ENCODE measurements at regions not wholly inside any gene's neighbourhood (a gene's known extent, or its start where the extent isn't known, plus 50 kb on each side); places are given as distances from the start of the nearest gene placed in this dataset.
"Not testable (repeated sequence)": the region's sequence is repeated elsewhere in the genome, so short reads cannot be mapped to it uniquely, and the experiment has no call there.

DNA sequence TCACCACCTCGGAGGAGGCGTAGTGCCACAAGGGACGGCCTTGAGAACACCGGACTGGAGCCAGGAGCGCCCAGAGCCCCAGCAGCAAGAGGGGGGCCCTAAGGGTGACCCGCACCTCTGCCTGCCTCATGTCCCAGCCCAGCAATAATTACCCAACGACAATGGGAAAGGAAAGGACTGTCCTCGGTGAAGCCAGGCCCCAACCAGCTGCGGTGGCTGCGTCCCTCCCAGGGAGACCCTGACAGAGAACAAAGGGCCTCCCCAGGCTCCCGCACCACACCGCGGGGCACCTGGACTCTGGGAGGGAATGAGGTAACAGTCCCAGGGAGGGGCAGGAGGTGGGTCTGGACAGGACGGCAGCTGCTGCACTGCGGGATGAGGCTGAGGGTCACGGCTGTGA is 493.4 kb downstream of the GOLGA6L6 start:
- not testable (repeated sequence) for H3K4me3 ChIP-seq, H3K27ac ChIP-seq

DNA sequence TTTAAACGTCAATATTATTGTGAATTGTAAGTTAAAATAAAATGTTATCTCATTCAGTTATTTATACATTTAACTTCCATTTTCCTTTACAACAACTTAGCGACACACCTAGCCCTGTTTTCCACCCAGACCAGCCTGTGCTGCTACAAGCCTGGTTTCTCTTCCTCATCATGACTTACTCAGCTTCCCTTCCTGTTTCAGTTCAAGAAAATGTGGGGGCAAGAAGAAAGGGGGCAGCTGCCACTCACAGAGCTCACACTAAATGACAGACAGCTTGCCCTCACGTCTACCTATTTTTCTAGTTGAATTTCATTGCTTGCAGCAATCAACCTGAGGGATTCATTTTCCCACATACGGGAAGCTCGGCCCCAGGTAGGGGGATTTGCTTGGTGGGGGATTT is 496.4 kb downstream of the GOLGA6L6 start:
- not testable (repeated sequence) for H3K27ac ChIP-seq, H3K4me3 ChIP-seq

DNA sequence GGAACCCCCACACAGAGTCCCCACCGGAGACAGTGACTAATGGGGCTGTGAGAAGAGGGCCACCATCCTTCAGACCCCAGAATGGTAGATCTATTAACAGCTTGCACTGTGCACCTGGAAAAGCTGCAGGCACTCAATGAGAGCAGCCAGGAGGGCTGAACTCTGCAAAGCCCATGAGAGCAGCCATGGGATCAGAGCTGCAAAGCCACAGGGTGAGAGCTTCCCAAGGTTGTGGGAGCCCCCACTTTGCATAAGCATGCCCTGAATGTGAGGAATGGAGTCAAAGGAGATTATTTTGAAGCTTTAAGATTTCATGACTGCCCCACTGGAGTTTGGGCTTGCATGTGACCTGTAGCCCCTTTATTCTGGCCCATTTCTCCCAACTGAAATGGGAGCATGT is 500.9 kb downstream of the GOLGA6L6 start:
- not testable (repeated sequence) for H3K4me3 ChIP-seq, H3K27ac ChIP-seq

DNA sequence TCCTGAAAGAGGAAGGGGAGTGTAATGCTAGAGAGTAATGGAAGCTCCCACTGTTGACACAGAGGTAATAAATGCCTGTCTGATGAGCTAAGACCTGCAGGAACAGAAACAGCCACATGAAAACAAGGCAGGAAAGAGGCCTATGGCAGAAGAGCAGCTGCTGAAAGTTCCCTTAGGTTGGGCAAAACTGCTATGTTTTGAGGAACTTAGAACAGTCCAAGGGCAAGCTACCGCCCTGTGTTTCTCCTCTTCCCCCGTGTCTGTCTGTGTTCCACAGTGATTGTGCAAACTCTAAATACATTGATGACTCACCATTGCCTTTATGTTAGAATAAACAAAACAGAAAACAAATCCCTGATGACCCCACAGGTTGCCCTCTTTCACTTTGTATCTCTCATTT is 516.6 kb downstream of the GOLGA6L6 start:
- H3K27ac ChIP-seq, H3K4me3 ChIP-seq: not testable (repeated sequence)

DNA sequence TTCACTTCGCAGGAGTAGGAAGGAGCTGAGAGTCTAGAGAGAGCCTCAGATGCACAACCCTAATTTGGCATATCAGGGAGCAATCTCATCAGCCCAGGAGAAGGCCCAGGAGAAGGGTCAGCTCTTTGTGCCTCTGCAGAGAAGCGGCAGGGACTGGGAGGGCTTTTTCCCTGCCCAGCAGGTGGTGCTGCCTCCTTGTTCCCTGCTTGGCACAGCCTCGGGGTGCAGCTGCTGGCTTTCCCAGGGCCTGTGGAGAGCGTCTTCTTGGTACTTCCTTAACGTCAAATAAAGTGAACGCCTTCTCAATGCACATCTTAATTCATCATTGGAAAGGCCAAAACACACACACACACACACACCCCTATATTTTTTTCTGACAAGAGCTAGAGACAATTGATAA is 519.3 kb downstream of the GOLGA6L6 start:
- H3K27ac ChIP-seq, H3K4me3 ChIP-seq: not testable (repeated sequence)

DNA sequence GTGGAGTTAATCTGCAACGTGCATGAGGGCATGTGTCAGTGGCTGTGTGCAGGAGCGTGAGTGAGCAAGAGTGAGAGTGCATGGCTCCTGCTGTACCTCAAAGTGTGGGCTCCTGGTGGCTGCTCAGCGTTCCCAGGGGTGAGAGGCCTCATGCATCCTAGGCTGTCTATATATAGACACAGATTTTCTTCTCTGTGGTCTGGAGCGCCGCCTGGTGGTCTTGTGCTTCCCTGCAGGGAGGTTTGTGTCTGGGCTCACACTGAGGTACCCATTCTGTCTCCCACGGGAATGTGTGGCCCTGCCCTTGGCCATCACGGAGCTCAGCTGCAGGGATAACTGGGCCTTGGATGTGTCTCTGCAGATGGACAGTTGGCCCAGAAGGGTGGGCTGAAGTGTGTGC is 520.2 kb downstream of the GOLGA6L6 start:
- not testable (repeated sequence) for H3K4me3 ChIP-seq, H3K27ac ChIP-seq

DNA sequence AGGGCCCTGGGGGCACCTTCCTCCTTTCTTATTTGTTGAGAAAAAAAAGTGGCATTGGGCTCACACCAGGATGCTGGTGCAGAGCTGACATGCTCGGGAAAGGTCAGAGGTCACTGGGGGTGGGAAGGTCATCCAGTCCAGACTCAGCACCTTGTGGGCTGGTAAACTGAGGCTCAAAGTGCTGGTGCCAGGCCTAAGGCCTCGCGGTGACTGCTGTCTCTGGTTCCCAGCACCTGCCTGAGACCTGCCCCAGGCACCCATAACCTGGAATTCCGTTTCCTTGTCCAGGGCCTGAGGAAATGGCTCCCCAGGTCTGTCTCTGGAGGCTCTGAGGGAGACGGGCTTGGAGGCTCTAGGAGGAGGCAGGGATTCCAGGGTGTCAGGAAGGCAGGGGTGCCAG is 521.0 kb downstream of the GOLGA6L6 start:
- H3K27ac ChIP-seq, H3K4me3 ChIP-seq: not testable (repeated sequence)

DNA sequence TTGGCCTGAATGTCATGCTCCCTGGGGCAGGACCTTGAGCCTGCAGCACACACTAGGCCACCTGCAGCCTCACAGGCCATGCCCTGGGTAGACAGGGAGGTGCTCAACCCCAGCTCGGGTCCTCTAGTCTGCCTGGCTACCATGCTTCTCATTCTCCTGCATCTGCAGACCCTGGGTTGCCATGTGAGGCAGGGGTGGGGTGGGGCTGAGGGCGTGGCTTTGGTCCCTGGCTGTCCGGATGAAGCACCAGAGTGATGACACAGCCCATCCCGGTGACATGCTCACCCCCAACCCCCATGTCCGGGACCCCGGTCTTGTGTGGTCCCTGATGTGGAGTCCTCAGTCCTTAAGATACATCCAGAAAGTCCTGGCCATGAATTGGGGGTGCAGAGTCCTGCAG is 521.8 kb downstream of the GOLGA6L6 start:
- H3K4me3 ChIP-seq, H3K27ac ChIP-seq: not testable (repeated sequence)

DNA sequence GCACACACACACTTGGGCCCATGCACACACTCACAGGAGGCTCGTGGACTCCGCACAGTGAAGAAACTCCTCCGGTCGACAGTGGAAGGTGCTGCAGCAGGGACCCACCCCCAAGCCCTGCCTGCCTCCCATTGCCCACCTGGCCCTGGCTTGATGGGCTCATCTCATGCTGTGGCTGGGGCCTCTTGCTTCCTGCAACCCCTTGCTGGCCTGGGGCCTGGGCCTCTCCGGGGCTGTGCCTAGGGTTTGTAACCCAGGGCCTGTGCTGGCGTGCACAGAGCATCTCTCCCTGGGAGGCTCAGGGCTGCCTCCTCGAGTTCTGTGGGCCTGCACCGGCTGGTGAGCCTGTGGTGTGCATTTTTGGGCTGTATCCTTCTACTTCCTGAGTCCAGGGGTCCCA is 524.0 kb downstream of the GOLGA6L6 start:
- not testable (repeated sequence) for H3K4me3 ChIP-seq, H3K27ac ChIP-seq

DNA sequence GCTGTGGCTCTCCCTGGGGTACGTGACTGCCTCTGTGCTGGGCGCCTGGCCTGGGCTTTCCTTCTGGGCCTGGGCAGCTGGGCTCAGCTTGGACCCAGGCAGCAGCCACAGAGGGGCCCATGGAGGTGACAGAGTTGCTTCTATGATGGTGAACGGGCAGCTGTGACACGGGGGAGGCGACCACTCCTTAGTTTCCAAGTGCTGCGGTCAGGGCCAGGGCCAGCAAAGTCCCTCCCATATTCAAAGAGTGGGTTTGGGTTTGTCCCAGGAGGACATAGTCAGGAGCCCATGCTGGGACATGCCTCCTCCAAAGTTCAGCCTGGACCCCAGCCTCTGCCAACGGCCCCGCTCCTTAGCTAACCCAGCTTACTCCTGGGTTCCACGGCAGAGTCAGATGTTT is 524.7 kb downstream of the GOLGA6L6 start:
- not testable (repeated sequence) for H3K27ac ChIP-seq, H3K4me3 ChIP-seq

DNA sequence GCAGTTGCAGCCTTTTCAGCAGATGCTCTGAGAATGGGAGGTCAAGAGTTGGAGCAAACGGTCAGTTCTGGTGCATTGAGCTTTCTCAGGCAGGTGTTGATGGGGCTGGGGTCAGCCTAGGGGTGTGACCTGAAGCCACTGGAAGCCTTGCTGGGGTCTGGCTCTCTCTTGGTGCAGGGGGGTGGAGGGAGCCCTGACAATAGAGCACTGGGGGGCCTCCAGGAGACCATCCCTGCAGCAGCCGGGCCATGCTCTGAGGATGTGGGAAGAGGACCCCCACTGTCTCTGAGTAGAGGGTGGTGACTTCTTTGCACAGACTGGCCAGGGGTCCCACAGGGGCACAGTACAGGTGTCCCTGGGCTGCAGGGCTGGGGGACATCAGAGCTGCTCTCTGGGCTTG is 528.8 kb downstream of the GOLGA6L6 start:
- H3K27ac ChIP-seq, H3K4me3 ChIP-seq: not testable (repeated sequence)

DNA sequence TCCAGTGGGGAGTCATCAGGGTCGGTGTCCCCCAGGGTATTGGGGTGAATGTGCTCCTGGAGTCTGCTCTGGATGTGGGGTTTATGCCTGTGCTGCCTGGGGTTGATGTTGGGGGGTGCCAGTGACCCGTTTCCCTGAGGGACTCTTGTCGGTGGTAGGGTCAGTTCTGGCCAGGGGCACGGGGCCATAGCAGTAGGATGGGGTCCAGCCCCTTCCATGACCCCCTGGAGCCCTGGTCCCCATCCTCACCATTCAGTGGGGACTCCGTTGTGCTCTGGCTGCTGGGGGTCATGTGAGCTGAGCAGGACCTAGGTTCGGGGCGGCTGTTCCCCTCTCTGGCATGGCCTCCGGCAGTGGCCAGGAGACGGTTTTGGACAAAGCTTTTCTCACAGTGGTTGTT is 530.8 kb downstream of the GOLGA6L6 start:
- H3K4me3 ChIP-seq, H3K27ac ChIP-seq: not testable (repeated sequence)

DNA sequence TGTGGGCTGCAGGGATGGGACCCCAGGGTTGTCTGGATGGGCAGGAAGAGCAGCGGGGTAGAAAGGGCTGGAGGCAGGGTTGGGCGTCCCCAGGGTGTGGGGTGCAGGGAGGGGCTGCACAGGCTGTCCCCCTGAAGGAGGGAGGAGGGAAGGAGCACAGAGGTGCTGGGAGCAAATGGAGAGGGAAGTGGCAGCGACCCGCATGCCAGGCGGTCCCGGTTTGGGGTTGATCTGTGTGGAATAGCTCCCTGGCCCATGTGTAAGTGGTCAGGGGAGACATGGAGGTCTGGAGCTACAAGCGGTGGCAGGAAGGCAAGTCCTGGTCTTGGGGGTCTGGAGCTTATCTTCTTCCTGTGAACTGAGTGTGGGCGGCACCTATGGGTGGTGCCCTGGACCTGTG is 532.0 kb downstream of the GOLGA6L6 start:
- H3K27ac ChIP-seq: not testable (repeated sequence)

DNA sequence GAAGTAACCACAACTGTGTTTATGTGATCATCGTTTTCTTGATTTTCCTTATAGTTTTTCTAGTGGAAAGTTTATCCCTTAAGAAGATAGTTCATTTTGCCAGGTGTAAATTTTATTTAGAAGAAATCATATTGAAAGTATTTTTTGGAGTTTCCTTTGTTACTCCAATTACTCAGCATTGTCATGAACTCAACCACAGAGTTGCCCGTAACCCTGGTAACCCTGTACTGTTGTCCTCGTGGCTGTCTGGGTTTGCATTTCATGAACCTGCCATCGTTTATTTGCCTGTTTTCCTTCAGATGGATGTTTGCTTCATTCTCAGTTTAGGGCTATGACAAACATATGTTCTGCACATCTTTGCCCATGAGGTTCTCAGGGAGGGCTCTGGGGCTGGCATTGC is 534.3 kb downstream of the GOLGA6L6 start:
- not testable (repeated sequence) for H3K4me3 ChIP-seq, H3K27ac ChIP-seq

More for the DNA sequence above, 532.0 kb downstream of the GOLGA6L6 start:
- not testable (repeated sequence) for H3K4me3 ChIP-seq

DNA sequence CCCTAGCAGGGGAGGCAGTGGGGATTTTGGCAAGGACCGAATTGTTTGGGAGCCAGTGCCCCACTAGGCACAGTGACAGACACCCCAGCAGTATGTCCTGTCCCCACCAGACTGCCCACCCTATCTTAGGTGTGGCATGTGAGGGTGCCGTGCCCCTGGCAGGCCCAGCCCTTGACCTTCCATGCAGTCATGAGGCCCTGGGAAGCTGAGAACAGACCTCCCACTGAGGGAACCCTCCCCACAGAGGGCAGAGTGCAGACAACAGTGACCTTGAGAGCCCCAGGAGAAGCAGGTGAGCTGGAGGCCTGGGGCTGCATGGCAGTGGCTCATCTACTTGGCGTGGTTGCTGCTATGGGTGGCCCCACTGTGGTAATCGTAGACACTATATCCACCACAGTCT is 538.1 kb downstream of the GOLGA6L6 start:
- H3K27ac ChIP-seq, H3K4me3 ChIP-seq: not testable (repeated sequence)

DNA sequence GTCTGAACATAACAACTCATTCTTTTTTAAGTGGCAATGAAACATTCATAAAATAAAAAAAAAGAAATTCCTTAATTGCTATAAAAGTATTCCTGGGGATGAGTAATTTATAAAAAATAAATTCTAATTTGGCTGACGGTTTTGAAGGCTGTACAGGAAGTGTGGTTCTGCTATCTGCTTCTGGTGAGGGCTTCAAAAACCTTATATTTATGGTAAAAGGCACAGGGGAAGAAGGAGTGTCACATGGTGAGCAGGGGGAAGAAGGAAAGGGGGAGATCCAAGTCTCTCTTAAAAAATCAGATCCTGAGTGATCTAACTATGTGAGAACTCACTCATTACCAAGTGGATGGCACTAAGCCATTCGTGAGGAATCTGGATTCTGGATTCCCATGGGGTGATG is 539.0 kb downstream of the GOLGA6L6 start:
- H3K27ac ChIP-seq, H3K4me3 ChIP-seq: not testable (repeated sequence)

DNA sequence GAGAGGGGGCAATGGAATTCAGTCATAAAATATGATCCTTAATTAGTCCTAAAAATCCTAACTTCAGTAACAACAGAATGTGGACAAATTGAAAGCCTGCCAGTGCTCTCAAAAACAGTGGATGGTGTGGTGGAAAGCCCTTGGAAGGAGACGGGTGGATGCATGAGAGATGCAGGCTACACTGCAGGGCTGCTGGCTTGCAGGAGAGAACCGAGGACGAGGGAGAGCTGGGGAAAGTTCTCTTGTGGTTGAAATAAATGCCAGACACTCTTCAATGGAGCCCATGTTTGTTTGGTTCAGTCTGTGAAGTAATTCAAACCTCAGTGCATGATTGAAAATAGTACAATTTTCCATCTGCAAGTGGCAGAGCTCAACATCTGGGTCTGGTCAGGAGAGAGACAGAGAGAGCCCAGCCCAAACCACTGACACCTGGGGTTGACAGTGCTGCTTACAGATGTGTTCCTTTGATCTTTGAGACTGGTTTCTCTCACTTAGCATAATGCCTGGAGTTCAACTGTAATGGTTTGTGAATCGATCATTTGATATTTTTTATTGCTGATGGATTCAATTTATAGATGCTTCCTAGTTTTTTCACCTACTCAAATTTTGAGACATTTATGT is 544.9 kb downstream of the GOLGA6L6 start:
- H3K4me3 ChIP-seq, H3K27ac ChIP-seq: not testable (repeated sequence)

DNA sequence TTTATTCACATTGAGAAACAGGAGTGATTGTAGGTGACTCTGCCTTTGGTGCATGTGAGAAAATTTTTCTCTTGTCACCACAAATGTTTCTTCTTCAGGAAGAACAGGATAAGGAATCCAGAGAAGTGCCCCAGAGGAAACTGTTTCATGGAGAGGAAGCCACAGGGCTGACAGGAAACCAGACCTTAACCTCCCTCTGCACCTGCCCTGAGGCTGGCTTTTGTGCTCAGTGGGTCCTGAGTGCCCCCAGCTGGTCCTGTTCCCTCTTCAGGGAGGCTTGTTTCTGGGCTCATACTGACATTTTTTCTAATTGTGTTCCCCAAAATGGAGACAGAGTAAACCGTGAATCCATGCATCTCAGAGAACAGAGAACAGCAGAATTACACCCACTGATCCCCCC is 546.3 kb downstream of the GOLGA6L6 start:
- H3K27ac ChIP-seq, H3K4me3 ChIP-seq: not testable (repeated sequence)

DNA sequence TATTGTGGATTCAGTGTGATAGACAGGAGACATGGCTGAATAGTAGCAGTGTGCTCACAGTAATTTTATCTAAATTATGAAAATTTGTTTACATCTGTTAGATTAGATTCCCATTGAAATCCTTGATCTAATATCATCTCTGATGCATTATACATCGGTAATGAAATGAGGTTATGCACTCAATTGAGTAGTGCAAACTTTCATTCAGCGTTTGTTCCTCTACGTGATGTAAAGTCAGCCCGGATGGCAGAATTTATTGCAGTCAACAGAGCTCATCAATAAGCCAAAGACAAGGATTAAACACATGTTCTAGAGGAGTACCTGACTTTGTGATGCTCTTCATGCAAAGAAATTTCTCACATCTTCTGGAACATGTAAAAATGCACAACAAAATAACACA is 549.2 kb downstream of the GOLGA6L6 start:
- Histone ChIP-seq H3K4me3 (no peak overlapping the region), H3K27ac (no peak overlapping the region)

DNA sequence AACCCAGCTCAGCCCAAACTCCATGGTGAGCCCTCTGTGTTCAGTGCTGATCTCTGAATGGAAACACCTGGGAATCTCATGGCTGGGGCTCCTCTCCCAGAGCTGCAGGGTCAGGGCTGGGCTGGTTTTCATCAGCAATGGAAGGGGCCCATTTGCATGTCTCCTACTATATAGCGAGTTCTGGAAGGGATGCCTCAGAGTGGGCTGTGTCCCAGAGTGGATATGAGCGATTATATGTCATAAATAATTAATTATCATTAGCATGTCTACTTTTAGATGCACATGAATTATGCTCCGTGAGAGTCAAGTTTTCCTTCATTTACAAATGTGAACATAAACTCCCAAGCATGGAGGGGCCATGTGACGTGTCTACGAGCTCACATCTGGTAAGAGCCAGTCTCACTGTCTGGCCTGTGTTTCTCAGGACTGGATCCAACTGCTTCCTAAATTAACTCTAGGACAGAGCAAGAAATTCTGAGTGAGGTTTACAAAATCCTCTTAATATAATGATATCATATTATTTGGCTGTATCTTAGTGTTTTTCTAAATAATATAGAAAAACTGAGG is 553.4 kb downstream of the GOLGA6L6 start:
- Histone ChIP-seq H3K27ac (no peak overlapping the region), H3K4me3 (no peak overlapping the region)

DNA sequence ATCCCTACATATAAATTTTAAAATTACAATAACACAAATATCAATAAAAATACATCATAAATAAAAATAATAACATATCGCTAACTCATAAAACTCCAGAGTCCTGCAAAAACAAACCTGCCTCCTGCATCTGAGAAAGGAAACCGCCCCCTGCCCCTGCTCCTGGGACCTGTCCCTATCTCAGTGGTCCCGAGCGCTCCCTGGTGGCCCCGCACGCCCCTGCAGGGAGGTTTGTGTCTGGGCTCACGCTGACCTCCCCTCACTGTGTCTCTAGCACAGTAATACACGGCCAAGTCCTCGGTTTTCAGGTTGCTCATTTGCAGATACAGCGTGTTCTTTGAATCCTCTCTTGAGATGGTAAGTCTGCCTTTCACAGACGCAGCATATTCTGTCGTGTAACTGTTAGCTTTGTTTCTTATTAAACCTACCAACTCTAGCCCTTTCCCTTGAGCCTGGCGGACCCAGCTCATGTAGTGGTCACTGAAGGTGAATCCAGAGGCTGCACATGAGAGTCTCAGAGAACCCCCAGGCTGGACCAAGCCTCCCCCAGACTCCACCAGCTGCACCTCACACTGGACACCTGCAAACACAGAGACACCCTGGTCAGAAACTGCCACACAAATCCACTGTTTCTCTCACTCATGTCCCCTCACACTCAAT is 554.1 kb downstream of the GOLGA6L6 start:
- Histone ChIP-seq H3K27ac (no peak overlapping the region), H3K4me3 (no peak overlapping the region)

DNA sequence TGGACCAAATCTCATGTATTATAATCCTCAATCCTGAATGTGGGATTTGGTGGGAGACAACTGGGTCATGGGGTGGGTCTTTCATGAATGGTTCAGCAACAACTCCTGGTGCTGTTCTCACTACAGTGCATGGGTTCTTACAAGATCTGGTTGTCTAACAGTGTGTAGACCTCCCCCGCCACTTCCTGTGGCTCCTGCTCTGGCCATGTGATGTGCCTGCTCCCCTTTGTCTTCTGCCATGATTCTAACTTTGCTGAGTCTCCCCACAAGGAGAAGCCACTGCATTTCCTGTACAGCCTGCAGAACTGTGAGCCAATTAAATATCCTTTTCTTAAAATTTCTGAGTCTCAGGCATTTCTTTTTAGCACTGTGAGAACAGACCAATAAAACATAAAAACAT is 557.5 kb downstream of the GOLGA6L6 start:
- Histone ChIP-seq H3K4me3 (no peak overlapping the region), H3K27ac (no peak overlapping the region)
